ENCODE measurements at regions not wholly inside any gene's neighbourhood (a gene's known extent, or its start where the extent isn't known, plus 50 kb on each side); places are given as distances from the start of the nearest gene placed in this dataset.

DNA sequence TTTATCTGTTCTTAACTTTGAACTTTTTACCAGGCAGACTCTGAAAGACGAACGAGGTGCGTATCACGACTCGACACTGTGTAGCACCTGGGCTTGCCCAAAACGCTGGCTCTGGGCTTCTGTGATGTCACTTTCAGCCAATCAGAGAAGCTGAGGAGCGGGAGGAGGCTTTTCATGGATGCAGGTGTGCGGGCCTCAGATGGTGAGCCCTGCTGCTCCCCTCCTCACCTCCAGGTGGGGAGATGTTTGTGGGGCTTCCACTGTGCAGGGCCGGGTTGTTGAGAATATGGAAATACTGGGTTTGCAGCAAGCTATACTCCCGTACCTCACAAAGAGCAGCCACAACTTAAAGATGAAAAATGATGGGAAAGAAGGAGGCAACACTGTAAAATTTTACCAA lies 246.3 kb downstream of the IRX2 start:
- TF ChIP-seq, protein P1, sequence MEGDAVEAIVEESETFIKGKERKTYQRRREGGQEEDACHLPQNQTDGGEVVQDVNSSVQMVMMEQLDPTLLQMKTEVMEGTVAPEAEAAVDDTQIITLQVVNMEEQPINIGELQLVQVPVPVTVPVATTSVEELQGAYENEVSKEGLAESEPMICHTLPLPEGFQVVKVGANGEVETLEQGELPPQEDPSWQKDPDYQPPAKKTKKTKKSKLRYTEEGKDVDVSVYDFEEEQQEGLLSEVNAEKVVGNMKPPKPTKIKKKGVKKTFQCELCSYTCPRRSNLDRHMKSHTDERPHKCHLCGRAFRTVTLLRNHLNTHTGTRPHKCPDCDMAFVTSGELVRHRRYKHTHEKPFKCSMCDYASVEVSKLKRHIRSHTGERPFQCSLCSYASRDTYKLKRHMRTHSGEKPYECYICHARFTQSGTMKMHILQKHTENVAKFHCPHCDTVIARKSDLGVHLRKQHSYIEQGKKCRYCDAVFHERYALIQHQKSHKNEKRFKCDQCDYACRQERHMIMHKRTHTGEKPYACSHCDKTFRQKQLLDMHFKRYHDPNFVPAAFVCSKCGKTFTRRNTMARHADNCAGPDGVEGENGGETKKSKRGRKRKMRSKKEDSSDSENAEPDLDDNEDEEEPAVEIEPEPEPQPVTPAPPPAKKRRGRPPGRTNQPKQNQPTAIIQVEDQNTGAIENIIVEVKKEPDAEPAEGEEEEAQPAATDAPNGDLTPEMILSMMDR (IDR thresholded peaks at IDR 0.05; ENCODE audit: partially characterized antibody, unreplicated experiment), result no peak
- no peak for DNase-seq
- Mint-ChIP-seq H3K9me3 (ENCODE audit: unreplicated experiment) (peaks cover 2% of the 10 kb centered on the region), H3K4me3 (ENCODE audit: unreplicated experiment) (no peak overlapping the region), H3K4me1 (ENCODE audit: low read depth, unreplicated experiment) (no peaks in the 10 kb centered on the region), H3K27ac (ENCODE audit: unreplicated experiment) (no peak overlapping the region), H3K36me3 (ENCODE audit: unreplicated experiment) (peaks cover 6% of the 10 kb centered on the region), H3K27me3 (ENCODE audit: unreplicated experiment) (peaks cover 3% of the 10 kb centered on the region)

- DNase-seq, result no peak
- Mint-ChIP-seq H3K27me3 (ENCODE audit: unreplicated experiment) (no peaks in the 10 kb centered on the region), H3K27ac (ENCODE audit: unreplicated experiment) (no peak overlapping the region), H3K4me3 (ENCODE audit: unreplicated experiment) (no peak overlapping the region), H3K9me3 (ENCODE audit: unreplicated experiment) (peaks cover 2% of the 10 kb centered on the region), H3K36me3 (ENCODE audit: unreplicated experiment) (peaks cover 4% of the 10 kb centered on the region), H3K4me1 (ENCODE audit: low read depth, unreplicated experiment) (no peaks in the 10 kb centered on the region)
- TF ChIP-seq, protein P1 (IDR thresholded peaks at IDR 0.05; ENCODE audit: partially characterized antibody, unreplicated experiment), result no peak
These were observed 248.4 kb downstream of the IRX2 start for GRCh38 chr5:2502970-2503594.

DNA sequence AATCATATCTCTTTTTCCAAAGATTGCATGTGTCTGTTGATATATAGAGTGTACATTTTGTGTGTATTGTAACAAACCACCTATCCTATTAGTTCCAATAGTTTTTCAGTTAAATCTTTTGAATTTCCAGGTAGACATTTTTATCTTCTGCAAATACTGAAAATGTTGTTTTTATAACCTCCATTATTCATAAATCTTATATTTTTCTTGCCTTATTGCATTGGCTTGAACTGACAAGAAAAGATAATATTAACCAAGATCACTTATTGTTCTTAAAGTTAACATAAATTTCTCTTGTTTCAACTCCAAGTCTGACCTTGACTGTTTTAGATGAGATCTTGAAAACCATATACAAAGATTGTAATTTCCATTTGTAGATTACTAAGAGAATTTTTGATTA lies 251.6 kb downstream of the IRX2 start:
- TF ChIP-seq, protein P1 (IDR thresholded peaks at IDR 0.05; ENCODE audit: partially characterized antibody, unreplicated experiment), result no peak
- Mint-ChIP-seq H3K4me3 (ENCODE audit: unreplicated experiment) (no peak overlapping the region), H3K36me3 (ENCODE audit: unreplicated experiment) (peaks cover 4% of the 10 kb centered on the region), H3K27ac (ENCODE audit: unreplicated experiment) (no peak overlapping the region), H3K4me1 (ENCODE audit: low read depth, unreplicated experiment) (no peaks in the 10 kb centered on the region), H3K9me3 (ENCODE audit: unreplicated experiment) (peaks cover 2% of the 10 kb centered on the region), H3K27me3 (ENCODE audit: unreplicated experiment) (no peaks in the 10 kb centered on the region)
- no peak for DNase-seq

DNA sequence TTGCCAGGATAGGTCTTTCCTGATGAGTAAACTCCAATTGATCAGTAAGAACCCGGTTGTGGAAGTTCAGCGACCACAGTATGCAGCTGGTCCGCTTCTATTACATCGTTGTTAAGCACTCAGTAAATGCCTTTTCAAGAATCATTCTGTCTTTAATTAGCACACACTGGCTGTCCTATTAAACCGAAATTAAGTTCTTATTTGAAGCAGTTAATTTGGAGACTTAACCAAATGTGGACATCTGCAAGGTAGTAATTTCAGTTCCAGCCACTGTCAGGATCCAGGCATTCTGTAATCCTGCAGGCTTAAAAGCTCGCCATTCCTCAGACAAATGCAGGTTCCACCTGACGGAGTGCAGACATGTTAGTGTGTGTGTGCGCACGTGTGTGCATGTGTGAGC lies 254.6 kb downstream of the IRX2 start:
- DNase-seq, result no peak
- H3K36me3 Mint-ChIP-seq (ENCODE audit: unreplicated experiment), result peaks cover 4% of the 10 kb centered on the region

DNA sequence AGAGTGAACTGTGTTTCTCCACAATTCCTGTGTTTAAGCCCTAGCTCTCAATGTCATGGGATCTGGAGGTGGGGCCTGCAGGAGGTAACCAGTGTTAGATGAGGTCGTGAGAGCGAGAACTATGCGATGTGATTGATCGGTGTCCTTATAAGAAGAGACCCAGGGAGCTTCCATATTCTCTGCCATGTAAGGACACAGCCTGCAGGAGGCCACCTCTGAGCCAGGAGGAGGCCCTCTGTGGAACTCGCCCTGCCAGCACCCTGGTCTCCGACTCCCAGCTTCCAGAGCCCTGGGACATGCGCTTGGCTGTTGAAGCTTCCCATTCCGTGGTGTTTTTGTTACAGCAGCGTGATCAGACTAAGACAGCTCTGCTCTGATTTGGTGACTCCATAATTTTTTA lies 255.4 kb downstream of the IRX2 start:
- TF ChIP-seq, protein P1 (IDR thresholded peaks at IDR 0.05; ENCODE audit: partially characterized antibody, unreplicated experiment), result no peak
- Mint-ChIP-seq H3K27me3 (ENCODE audit: unreplicated experiment) (peaks cover 2% of the 10 kb centered on the region), H3K36me3 (ENCODE audit: unreplicated experiment) (peaks cover 8% of the 10 kb centered on the region), H3K4me3 (ENCODE audit: unreplicated experiment) (no peak overlapping the region), H3K9me3 (ENCODE audit: unreplicated experiment) (no peaks in the 10 kb centered on the region), H3K4me1 (ENCODE audit: low read depth, unreplicated experiment) (no peaks in the 10 kb centered on the region), H3K27ac (ENCODE audit: unreplicated experiment) (no peak overlapping the region)
- DNase-seq, result no peak

More for the DNA sequence above, 254.6 kb downstream of the IRX2 start:
- Mint-ChIP-seq H3K9me3 (ENCODE audit: unreplicated experiment) (no peaks in the 10 kb centered on the region), H3K4me3 (ENCODE audit: unreplicated experiment) (no peak overlapping the region), H3K4me1 (ENCODE audit: low read depth, unreplicated experiment) (no peaks in the 10 kb centered on the region), H3K27me3 (ENCODE audit: unreplicated experiment) (no peaks in the 10 kb centered on the region), H3K27ac (ENCODE audit: unreplicated experiment) (no peak overlapping the region)
- TF ChIP-seq, protein P1 (IDR thresholded peaks at IDR 0.05; ENCODE audit: partially characterized antibody, unreplicated experiment), result no peak

All from glutamatergic neuron (in vitro differentiated cells).